K562 (cell line): ENCODE measurements at regions not wholly inside any gene's neighbourhood (a gene's known extent, or its start where the extent isn't known, plus 50 kb on each side); places are given as distances from the start of the nearest gene placed in this dataset.
A peak's percentile ranks its signal among the peaks of the same experiment; 100 is the strongest.

ENCODE experiments used
- BCOR ChIP-seq: fragments of 450-650 bp; IDR thresholded peaks from 2 replicates; pipeline ENCODE4 v1.6.1; 2016
- CBX5 ChIP-seq: IDR thresholded peaks from 2 replicates; pipeline ENCODE4 v1.6.1; 2014; ENCODE audit warnings: low read depth, borderline replicate concordance
- CGGBP1 ChIP-seq: fragments of 250-450 bp; sonication (Bioruptor Pico); IDR thresholded peaks from 2 replicates; pipeline ENCODE4 v1.9.0; 2021; ENCODE audit warnings: mild to moderate bottlenecking
- E2F1 ChIP-seq: sonication (generic); formaldehyde crosslinking; IDR thresholded peaks from 2 replicates; pipeline ENCODE4 v1.8.1; 2023; ENCODE audit warnings: mild to moderate bottlenecking, missing genetic modification reagents, moderate library complexity
- HCFC1 ChIP-seq: IDR thresholded peaks from 2 replicates; pipeline ENCODE4 v1.6.1; 2012; ENCODE audit warnings: low read depth, low read length, improper control_type of control experiment
- KHSRP ChIP-seq: fragments of 450-650 bp; IDR thresholded peaks from 2 replicates; pipeline ENCODE4 v1.6.1; 2017
- MCM5 ChIP-seq: fragments of 450-650 bp; IDR thresholded peaks from 2 replicates; pipeline ENCODE4 v1.6.1; 2016; ENCODE audit warnings: low read depth
- MECOM ChIP-seq: fragments of 250-450 bp; sonication (Bioruptor Pico); IDR thresholded peaks from 2 replicates; pipeline ENCODE4 v1.8.0; 2022; ENCODE audit warnings: inconsistent platforms
- NCOA2 ChIP-seq, 2 experiments: fragments of 450-650 bp; IDR thresholded peaks; 2 replicates each; pipeline ENCODE4 v1.6.1; 2018; ENCODE audit warnings: mild to moderate bottlenecking in 2 of 2, moderate library complexity in 1 of 2; ENCODE audit not compliant: partially characterized antibody in 2 of 2
- NR2C1 ChIP-seq, 2 experiments: fragments of 450-650 bp; IDR thresholded peaks; 2 replicates each; pipeline ENCODE4 v1.6.1; 2017; ENCODE audit warnings: mild to moderate bottlenecking in 2 of 2, antibody characterized with exemption in 1 of 2, inconsistent platforms in 1 of 2, missing compliant biosample characterization in 1 of 2, missing genetic modification characterization in 1 of 2
- SIN3A ChIP-seq, 2 experiments: fragments of 150-350 bp in 1 of 2; IDR thresholded peaks; 2 replicates each; pipeline ENCODE4 v1.6.1; 2011 to 2016; ENCODE audit warnings: borderline replicate concordance in 2 of 2, low read depth in 2 of 2, low read length in 2 of 2, mild to moderate bottlenecking in 2 of 2, moderate library complexity in 2 of 2; ENCODE audit not compliant: control insufficient read depth in 1 of 2
- SRSF1 ChIP-seq: fragments of 200-400 bp; formaldehyde crosslinking; IDR thresholded peaks from 2 replicates; pipeline ENCODE4 v1.6.1; 2017; ENCODE audit warnings: mild to moderate bottlenecking, low read depth, low read length, moderate library complexity
- TEAD4 ChIP-seq, 2 experiments: sonication (generic) in 1 of 2; formaldehyde crosslinking in 1 of 2; IDR thresholded peaks; 2 replicates each; pipeline versions ENCODE4 v1.6.1 to v1.8.0; 2012 to 2022; ENCODE audit warnings: borderline replicate concordance in 1 of 2, inconsistent platforms in 1 of 2, low read length in 1 of 2, mild to moderate bottlenecking in 1 of 2, missing genetic modification reagents in 1 of 2
- TF ChIP-seq, protein P1 (sequence below): fragments of 200-800 bp; sonication (Bioruptor generic); IDR thresholded peaks from 2 replicates; pipeline ENCODE4 v1.6.1; 2017; ENCODE audit warnings: missing genetic modification characterization, missing compliant biosample characterization
- TF ChIP-seq, protein P2 (sequence below), 2 experiments: fragments of 450-650 bp in 1 of 2; sonication (generic) in 1 of 2; formaldehyde crosslinking in 1 of 2; IDR thresholded peaks; 2 replicates each; pipeline versions ENCODE4 v1.7.1 to v1.9.0; 2016 to 2022; ENCODE audit warnings: inconsistent platforms in 1 of 2, mild to moderate bottlenecking in 1 of 2, missing genetic modification reagents in 1 of 2

DNA sequence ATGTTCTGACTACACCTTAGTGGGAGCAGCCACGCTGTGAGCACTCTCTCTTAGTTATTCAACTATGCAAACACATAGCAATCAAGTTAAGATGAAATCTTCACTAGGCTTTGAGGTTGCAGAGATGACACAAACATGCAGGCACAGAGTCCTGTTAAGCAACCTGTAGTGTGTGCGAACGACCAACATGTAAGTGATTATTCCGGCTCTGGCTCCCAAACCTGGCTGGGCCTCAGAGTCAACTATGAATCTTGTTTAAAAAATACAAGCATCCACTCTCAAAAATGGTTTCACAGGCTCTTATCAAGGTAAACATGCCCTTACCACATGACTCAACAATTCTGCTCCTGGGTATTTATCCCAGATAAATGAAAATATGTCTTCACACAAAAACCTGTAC is 91.4 kb downstream of the IRS2 start (continued):
- no peak for TF ChIP-seq HCFC1
- TF ChIP-seq SIN3A (IDR thresholded peaks at IDR 0.05; ENCODE audit: borderline replicate concordance in 2 of 2, control insufficient read depth in 1 of 2, low read depth in 2 of 2, low read length in 2 of 2) = no peak
- no peak for TF ChIP-seq CBX5
- TF ChIP-seq MCM5 = no peak
- no peak for TF ChIP-seq BCOR
- no peak for TF ChIP-seq MECOM (CRISPR knock-in tag)
- TF ChIP-seq, protein P1, sequence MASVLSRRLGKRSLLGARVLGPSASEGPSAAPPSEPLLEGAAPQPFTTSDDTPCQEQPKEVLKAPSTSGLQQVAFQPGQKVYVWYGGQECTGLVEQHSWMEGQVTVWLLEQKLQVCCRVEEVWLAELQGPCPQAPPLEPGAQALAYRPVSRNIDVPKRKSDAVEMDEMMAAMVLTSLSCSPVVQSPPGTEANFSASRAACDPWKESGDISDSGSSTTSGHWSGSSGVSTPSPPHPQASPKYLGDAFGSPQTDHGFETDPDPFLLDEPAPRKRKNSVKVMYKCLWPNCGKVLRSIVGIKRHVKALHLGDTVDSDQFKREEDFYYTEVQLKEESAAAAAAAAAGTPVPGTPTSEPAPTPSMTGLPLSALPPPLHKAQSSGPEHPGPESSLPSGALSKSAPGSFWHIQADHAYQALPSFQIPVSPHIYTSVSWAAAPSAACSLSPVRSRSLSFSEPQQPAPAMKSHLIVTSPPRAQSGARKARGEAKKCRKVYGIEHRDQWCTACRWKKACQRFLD (CRISPR knock-in tag) = no peak
- TF ChIP-seq SRSF1 = no peak
- TF ChIP-seq E2F1 (CRISPR knock-in tag) = no peak
- TF ChIP-seq CGGBP1 = no peak
- no peak for TF ChIP-seq NR2C1 (IDR thresholded peaks at IDR 0.05)
- TF ChIP-seq NR2C1 (tag; IDR thresholded peaks at IDR 0.05) = no peak
- no peak for TF ChIP-seq KHSRP
- no peak for TF ChIP-seq NCOA2 (IDR thresholded peaks at IDR 0.05; ENCODE audit: partially characterized antibody in 2 of 2)
- TF ChIP-seq TEAD4 (IDR thresholded peaks at IDR 0.05; ENCODE audit: low read length) = peak; percentile 34; the same call in 1 of the 2 replicates
- no peak for TF ChIP-seq TEAD4 (CRISPR knock-in tag; IDR thresholded peaks at IDR 0.05; ENCODE audit: borderline replicate concordance)
- TF ChIP-seq, protein P2, sequence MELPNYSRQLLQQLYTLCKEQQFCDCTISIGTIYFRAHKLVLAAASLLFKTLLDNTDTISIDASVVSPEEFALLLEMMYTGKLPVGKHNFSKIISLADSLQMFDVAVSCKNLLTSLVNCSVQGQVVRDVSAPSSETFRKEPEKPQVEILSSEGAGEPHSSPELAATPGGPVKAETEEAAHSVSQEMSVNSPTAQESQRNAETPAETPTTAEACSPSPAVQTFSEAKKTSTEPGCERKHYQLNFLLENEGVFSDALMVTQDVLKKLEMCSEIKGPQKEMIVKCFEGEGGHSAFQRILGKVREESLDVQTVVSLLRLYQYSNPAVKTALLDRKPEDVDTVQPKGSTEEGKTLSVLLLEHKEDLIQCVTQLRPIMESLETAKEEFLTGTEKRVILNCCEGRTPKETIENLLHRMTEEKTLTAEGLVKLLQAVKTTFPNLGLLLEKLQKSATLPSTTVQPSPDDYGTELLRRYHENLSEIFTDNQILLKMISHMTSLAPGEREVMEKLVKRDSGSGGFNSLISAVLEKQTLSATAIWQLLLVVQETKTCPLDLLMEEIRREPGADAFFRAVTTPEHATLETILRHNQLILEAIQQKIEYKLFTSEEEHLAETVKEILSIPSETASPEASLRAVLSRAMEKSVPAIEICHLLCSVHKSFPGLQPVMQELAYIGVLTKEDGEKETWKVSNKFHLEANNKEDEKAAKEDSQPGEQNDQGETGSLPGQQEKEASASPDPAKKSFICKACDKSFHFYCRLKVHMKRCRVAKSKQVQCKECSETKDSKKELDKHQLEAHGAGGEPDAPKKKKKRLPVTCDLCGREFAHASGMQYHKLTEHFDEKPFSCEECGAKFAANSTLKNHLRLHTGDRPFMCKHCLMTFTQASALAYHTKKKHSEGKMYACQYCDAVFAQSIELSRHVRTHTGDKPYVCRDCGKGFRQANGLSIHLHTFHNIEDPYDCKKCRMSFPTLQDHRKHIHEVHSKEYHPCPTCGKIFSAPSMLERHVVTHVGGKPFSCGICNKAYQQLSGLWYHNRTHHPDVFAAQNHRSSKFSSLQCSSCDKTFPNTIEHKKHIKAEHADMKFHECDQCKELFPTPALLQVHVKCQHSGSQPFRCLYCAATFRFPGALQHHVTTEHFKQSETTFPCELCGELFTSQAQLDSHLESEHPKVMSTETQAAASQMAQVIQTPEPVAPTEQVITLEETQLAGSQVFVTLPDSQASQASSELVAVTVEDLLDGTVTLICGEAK (IDR thresholded peaks at IDR 0.05) = no peak
- TF ChIP-seq, protein P2 (CRISPR knock-in tag; IDR thresholded peaks at IDR 0.05) = no peak
